ENCODE measurements at regions not wholly inside any gene's neighbourhood (a gene's known extent, or its start where the extent isn't known, plus 50 kb on each side); places are given as distances from the start of the nearest gene placed in this dataset.

DNA sequence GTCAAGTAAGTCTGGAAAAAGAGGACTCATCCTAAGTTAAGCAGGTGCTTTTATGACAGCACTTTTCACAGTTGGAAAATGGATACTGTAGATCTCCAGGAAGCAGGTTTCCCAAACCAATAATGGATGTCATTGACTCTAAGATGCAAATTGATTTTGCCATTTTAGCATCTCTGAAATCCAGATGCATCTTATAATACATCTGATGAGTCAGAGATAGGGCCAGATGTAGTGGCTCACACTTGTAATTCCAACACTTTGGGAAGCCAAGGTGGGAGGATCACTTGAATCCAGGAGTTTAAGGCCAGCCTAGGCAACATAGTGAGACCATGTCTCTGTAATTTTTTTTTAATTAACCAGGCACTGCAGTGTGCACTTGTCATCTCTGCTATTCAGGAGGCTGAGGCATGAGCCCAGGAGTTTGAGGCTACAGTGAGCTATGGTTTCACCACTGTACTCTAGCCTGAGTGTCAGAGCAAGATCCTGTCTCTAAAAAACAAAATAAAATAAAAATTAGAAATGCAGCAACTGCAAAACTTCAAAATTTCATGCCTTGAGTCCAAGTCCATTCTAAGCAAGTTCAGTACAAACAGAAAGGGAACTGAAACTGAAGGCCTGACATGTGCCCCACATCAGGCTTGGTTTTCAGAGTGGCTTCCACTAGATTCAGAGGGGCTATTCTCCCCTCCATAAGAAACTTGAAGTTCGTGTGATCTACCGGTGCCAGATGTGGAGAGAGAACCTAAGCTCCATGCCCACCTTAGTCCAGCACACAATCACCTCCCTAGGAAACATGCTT, 267.8 kb upstream of the NCKAP5 start:
- H3K18ac ChIP-seq (ENCODE audit: extremely low read depth, low read length), result no peak overlapping the region
- no peak overlapping the region for H2AFZ ChIP-seq (ENCODE audit: low read length)
- TF ChIP-seq ASH2L (IDR thresholded peaks at IDR 0.05; ENCODE audit: low read length) (no peak), ZNF274 (IDR thresholded peaks at IDR 0.05; ENCODE audit: borderline replicate concordance, extremely low read depth, low read length) (no peak), SP2 (IDR thresholded peaks at IDR 0.05; ENCODE audit: low read length) (no peak), SIX5 (IDR thresholded peaks at IDR 0.05; ENCODE audit: low read depth, low read length) (no peak)
- TF ChIP-seq, protein P1, sequence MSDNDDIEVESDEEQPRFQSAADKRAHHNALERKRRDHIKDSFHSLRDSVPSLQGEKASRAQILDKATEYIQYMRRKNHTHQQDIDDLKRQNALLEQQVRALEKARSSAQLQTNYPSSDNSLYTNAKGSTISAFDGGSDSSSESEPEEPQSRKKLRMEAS (IDR thresholded peaks at IDR 0.05), result no peak
- H3K4me1 ChIP-seq (replicated peaks in 1 of 4; ENCODE audit: control insufficient read depth in 3 of 4, insufficient read depth in 4 of 4, low read length in 3 of 4), result no peaks in the 10 kb centered on the region
- H4K5ac ChIP-seq (ENCODE audit: insufficient read length, low read depth, low read length), result no peak overlapping the region
- no peak overlapping the region for H2BK15ac ChIP-seq (ENCODE audit: low read length)
- H3K9ac ChIP-seq (replicated peaks in 1 of 4; ENCODE audit: extremely low read depth in 1 of 4, low read depth in 3 of 4, low read length in 3 of 4), result no peak overlapping the region
- no peak overlapping the region for H3K14ac ChIP-seq (ENCODE audit: insufficient read length)
- no peak overlapping the region for H3K23ac ChIP-seq (ENCODE audit: insufficient read length)
- no peak overlapping the region for H3K4ac ChIP-seq (replicated peaks; ENCODE audit: insufficient read length, low read depth, low read length)
- FAIRE-seq (no peak), DNase-seq (ENCODE audit: low read depth in 1 of 2, low spot score in 2 of 2) (no peak)
- H3K27ac ChIP-seq (ENCODE audit: low read depth, low read length), result no peak overlapping the region
- H3K36me3 ChIP-seq (ENCODE audit: control insufficient read depth in 2 of 4, insufficient read depth in 4 of 4, low read length in 3 of 4), result no peaks in the 10 kb centered on the region
- H3K4me2 ChIP-seq (ENCODE audit: insufficient read depth in 1 of 2, low read depth in 2 of 2, low read length in 2 of 2), result no peak overlapping the region
- no peak overlapping the region for H4K91ac ChIP-seq (replicated peaks; ENCODE audit: insufficient read length, low read length)
- ChIA-PET CTCF (ENCODE audit: partially characterized antibody) (interaction anchor here (1.6 to 5.9 kb wide), 3 partner anchors 8 to 316 kb away, joined by 5 to 38 read pairs (median 9); no protein-coding TSS in a partner anchor), POLR2A (ENCODE audit: partially characterized antibody) (no interaction called here)
- H4K8ac ChIP-seq (ENCODE audit: extremely low read depth, insufficient read depth, low read length), result peak overlapping the region; percentile 31; the same call in 1 of the 2 replicates
- H2BK5ac ChIP-seq (ENCODE audit: low read depth, low read length), result no peak overlapping the region
- no peaks in the 10 kb centered on the region for H3K23me2 ChIP-seq (ENCODE audit: low read depth, low read length)
- no peak overlapping the region for H3K4me3 ChIP-seq (ENCODE audit: extremely low read depth in 1 of 4, insufficient read depth in 2 of 4, low read depth in 3 of 4, low read length in 4 of 4)
- no peak overlapping the region for H2BK12ac ChIP-seq (ENCODE audit: low read depth, low read length)
- no peaks in the 10 kb centered on the region; a peak in 1 of 7 replicates for H3K27me3 ChIP-seq (replicated peaks in 1 of 4; ENCODE audit: control insufficient read depth in 3 of 4, extremely low read depth in 1 of 4, insufficient read depth in 3 of 4, low read length in 3 of 4)
- no peak overlapping the region for H3K56ac ChIP-seq (replicated peaks; ENCODE audit: insufficient read length, low read depth, low read length)
- 95% methylated on average over 2 of the region's 2 CpGs; no CpG with 5 or more reads in 1 of the 2 experiments for WGBS, 2 experiments (ENCODE audit: extremely low coverage in 1 of 2, insufficient coverage in 1 of 2, insufficient read length in 1 of 2, insufficient replicate concordance in 2 of 2, low coverage in 1 of 2, low lambda C conversion rate in 2 of 2, missing lambda C conversion rate in 1 of 2)
- H3K9me3 ChIP-seq (ENCODE audit: insufficient read depth in 2 of 2, low read depth in 1 of 2, low read length in 1 of 2), result no peaks in the 10 kb centered on the region
- no peaks in the 10 kb centered on the region for H3K79me1 ChIP-seq (ENCODE audit: low read depth, low read length)
- no peaks in the 10 kb centered on the region for H3K79me2 ChIP-seq (ENCODE audit: control insufficient read depth in 1 of 2, insufficient read depth in 2 of 2, low read length in 2 of 2)
- no peak overlapping the region for H2BK20ac ChIP-seq (ENCODE audit: low read length)
- no peak overlapping the region for H2BK120ac ChIP-seq (replicated peaks; ENCODE audit: low read depth, low read length)
- H2AK5ac ChIP-seq (ENCODE audit: low read depth, low read length), result no peak overlapping the region
- no peaks in the 10 kb centered on the region for H4K20me1 ChIP-seq (replicated peaks in 1 of 2; ENCODE audit: control insufficient read depth in 1 of 2, insufficient read depth in 2 of 2, low read length in 2 of 2)

Measured in H1 (cell line).